SU-DHL-6 (cell line): ENCODE measurements at regions not wholly inside any gene's neighbourhood (a gene's known extent, or its start where the extent isn't known, plus 50 kb on each side); places are given as distances from the start of the nearest gene placed in this dataset.

Experiments
- H2AFZ ChIP-seq: fragments of 200-600 bp; sonication (generic); 2 replicates; pipeline ENCODE4 v1.6.1; 2014; ENCODE audit warnings: low read depth, mild to moderate bottlenecking, moderate library complexity, mixed read lengths, antibody characterized with exemption, low read length; ENCODE audit not compliant: severe bottlenecking
- H3F3A ChIP-seq: fragments of 200-600 bp; shearing (Covaris generic); 2 replicates; pipeline ENCODE4 v1.6.0; 2016; ENCODE audit warnings: antibody characterized with exemption, mild to moderate bottlenecking; ENCODE audit not compliant: insufficient read depth
- H3K27ac ChIP-seq: fragments of 200-600 bp; sonication (generic); 2 replicates; pipeline ENCODE4 v1.5.1; 2016; ENCODE audit warnings: low read depth, mild to moderate bottlenecking, low read length, moderate library complexity, mixed read lengths
- H3K27me3 ChIP-seq: fragments of 200-600 bp; sonication (generic), shearing (Covaris generic); 2 replicates; pipeline ENCODE4 v1.6.0; 2014; ENCODE audit warnings: mild to moderate bottlenecking, low read length
- H3K36me3 ChIP-seq: fragments of 200-600 bp; sonication (generic); 2 replicates; pipeline ENCODE4 v1.6.1; 2014; ENCODE audit warnings: mild to moderate bottlenecking, low read length, mixed read lengths
- H3K4me2 ChIP-seq: fragments of 300-600, 200-600 bp; shearing (Covaris generic), sonication (generic); 2 replicates; pipeline ENCODE4 v1.6.0; 2014; ENCODE audit warnings: low read length, low read depth, mild to moderate bottlenecking; ENCODE audit not compliant: poor library complexity, severe bottlenecking
- H3K4me3 ChIP-seq: fragments of 200-600 bp; sonication (generic); 2 replicates; pipeline ENCODE4 v1.5.1; 2014; ENCODE audit warnings: antibody characterized with exemption, low read length, mild to moderate bottlenecking, mixed read lengths; ENCODE audit not compliant: insufficient read depth, poor library complexity, severe bottlenecking
- H3K79me2 ChIP-seq: fragments of 200-600 bp; sonication (generic); 2 replicates; pipeline ENCODE4 v1.6.1; 2014; ENCODE audit warnings: mild to moderate bottlenecking, low read length, moderate library complexity; ENCODE audit not compliant: insufficient read depth
- H3K9ac ChIP-seq: fragments of 200-600 bp; sonication (generic); 2 replicates; pipeline ENCODE4 v1.7.0; 2014; ENCODE audit warnings: mild to moderate bottlenecking, low read length
- H3K9me2 ChIP-seq: fragments of 200-600 bp; sonication (generic); replicated peaks from 2 replicates; pipeline ENCODE4 v1.6.1; 2014; ENCODE audit warnings: low read length; ENCODE audit not compliant: insufficient read depth
- H3K9me3 ChIP-seq: fragments of 200-600 bp; sonication (generic); 2 replicates; pipeline ENCODE4 v1.6.1; 2014; ENCODE audit warnings: low read length, mixed read lengths; ENCODE audit not compliant: insufficient read depth
- H4K20me1 ChIP-seq: fragments of 200-600 bp; sonication (generic); 2 replicates; pipeline ENCODE4 v1.6.1; 2014; ENCODE audit warnings: low read depth, mild to moderate bottlenecking, antibody characterized with exemption, low read length, moderate library complexity, mixed read lengths
- EZH2phosphoT487 ChIP-seq: fragments of 200-600 bp; sonication (generic), shearing (Covaris generic); conservative IDR thresholded peaks from 2 replicates; pipeline ENCODE4 v1.6.1; 2018; ENCODE audit warnings: mild to moderate bottlenecking, antibody characterized with exemption, low read length, moderate library complexity, mixed read lengths
- TF ChIP-seq, protein P1 (sequence below): fragments of 200-600 bp; sonication (generic); IDR thresholded peaks from one replicate; pipeline ENCODE4 v1.5.1; 2017; ENCODE audit warnings: antibody characterized with exemption, mild to moderate bottlenecking, low read length, moderate library complexity; ENCODE audit not compliant: insufficient read depth, poor library complexity, severe bottlenecking

DNA sequence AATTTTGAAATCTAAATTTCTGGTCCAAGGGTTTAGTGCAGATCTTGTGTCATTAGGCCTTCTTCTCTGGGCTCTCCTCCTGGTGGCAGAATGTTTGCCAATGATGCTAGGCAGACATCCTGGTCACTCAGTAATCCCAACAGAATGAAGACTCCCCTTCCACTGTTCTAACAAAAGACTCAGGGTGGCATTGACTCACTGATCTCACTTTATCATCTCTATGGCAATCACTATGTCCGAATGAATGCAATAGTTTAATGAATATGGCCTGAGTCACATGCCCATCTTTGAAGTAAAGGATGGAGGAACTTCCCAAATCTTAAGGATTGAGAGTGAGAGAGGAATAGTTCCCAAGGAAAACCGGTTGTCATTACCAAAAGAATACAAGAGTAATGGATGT, 261.1 kb downstream of the KCNE4 start:
- no peaks in the 10 kb centered on the region for H3K79me2 ChIP-seq
- no peaks in the 10 kb centered on the region for H3K27me3 ChIP-seq
- no peak overlapping the region for H2AFZ ChIP-seq
- no peaks in the 10 kb centered on the region for H3K36me3 ChIP-seq
- no peaks in the 10 kb centered on the region for H3K9me3 ChIP-seq
- H3F3A ChIP-seq, result no peaks in the 10 kb centered on the region
- H3K4me3 ChIP-seq, result no peak overlapping the region
- H3K9ac ChIP-seq, result no peak overlapping the region
- H3K9me2 ChIP-seq, result no peaks in the 10 kb centered on the region
- TF ChIP-seq EZH2phosphoT487, result no peak
- TF ChIP-seq, protein P1, sequence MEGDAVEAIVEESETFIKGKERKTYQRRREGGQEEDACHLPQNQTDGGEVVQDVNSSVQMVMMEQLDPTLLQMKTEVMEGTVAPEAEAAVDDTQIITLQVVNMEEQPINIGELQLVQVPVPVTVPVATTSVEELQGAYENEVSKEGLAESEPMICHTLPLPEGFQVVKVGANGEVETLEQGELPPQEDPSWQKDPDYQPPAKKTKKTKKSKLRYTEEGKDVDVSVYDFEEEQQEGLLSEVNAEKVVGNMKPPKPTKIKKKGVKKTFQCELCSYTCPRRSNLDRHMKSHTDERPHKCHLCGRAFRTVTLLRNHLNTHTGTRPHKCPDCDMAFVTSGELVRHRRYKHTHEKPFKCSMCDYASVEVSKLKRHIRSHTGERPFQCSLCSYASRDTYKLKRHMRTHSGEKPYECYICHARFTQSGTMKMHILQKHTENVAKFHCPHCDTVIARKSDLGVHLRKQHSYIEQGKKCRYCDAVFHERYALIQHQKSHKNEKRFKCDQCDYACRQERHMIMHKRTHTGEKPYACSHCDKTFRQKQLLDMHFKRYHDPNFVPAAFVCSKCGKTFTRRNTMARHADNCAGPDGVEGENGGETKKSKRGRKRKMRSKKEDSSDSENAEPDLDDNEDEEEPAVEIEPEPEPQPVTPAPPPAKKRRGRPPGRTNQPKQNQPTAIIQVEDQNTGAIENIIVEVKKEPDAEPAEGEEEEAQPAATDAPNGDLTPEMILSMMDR, result no peak
- no peaks in the 10 kb centered on the region for H4K20me1 ChIP-seq
- no peak overlapping the region for H3K4me2 ChIP-seq
- no peak overlapping the region for H3K27ac ChIP-seq

DNA sequence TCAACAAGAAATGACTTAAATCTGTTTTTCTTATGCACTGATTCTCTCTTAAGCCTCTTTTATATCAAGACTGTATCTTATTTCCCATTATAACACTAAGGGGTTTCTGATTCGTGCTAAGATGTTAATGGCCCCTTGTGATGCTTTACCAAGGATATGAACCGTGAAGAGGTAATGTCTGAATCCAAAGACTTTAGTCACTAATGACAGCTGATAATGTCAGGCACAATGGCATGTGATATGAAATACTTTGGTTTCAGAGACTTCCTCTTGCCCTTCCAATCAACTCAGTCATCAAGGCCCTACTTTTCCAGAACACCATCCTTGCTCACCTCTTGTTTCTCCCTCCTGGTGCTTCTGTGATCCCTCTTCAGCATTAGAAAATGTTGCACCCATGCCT, 262.8 kb downstream of the KCNE4 start:
- Histone ChIP-seq H3K9me3 (no peaks in the 10 kb centered on the region), H3K9me2 (no peaks in the 10 kb centered on the region), H3K79me2 (no peaks in the 10 kb centered on the region), H4K20me1 (no peaks in the 10 kb centered on the region), H3K27ac (no peak overlapping the region), H3F3A (no peaks in the 10 kb centered on the region), H3K36me3 (no peaks in the 10 kb centered on the region), H3K4me3 (no peak overlapping the region), H2AFZ (no peak overlapping the region), H3K27me3 (no peaks in the 10 kb centered on the region), H3K9ac (no peak overlapping the region), H3K4me2 (no peak overlapping the region)
- no peak for TF ChIP-seq EZH2phosphoT487
- TF ChIP-seq, protein P1, result no peak

DNA sequence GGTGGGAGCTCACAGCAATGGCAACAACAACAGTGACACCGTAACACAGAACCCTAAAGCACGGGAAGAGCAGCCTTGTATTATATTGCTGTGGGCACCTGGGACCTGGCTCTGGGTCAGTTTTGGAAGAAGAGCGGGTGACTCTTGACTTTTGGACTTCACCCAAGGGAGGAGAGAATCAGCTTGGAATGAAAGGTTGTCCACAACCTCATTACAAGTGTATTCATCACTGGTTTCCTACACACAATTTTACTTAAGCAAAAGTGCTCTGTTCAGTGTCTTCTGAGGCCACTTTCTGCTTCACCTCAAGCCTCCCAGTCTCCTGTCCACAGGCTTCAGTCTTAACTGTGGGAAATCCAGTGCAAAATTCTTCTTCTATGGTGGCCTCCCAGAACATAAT, 263.8 kb downstream of the KCNE4 start:
- Histone ChIP-seq H3K9me3 (no peaks in the 10 kb centered on the region), H3F3A (no peaks in the 10 kb centered on the region), H3K27me3 (no peaks in the 10 kb centered on the region), H3K79me2 (no peaks in the 10 kb centered on the region), H3K4me2 (no peak overlapping the region), H2AFZ (no peak overlapping the region), H3K4me3 (no peak overlapping the region), H3K27ac (no peak overlapping the region), H3K36me3 (no peaks in the 10 kb centered on the region), H4K20me1 (no peaks in the 10 kb centered on the region), H3K9ac (no peak overlapping the region), H3K9me2 (no peaks in the 10 kb centered on the region)
- no peak for TF ChIP-seq EZH2phosphoT487
- TF ChIP-seq, protein P1, result no peak
